OCI-LY1 (cell line): ENCODE measurements at regions not wholly inside any gene's neighbourhood (a gene's known extent, or its start where the extent isn't known, plus 50 kb on each side); places are given as distances from the start of the nearest gene placed in this dataset.

Source experiments
- H2AFZ ChIP-seq: fragments of 200-600 bp; sonication (generic), shearing (Covaris generic); 2 replicates; pipeline ENCODE4 v1.6.0; 2014; ENCODE audit warnings: antibody characterized with exemption, mild to moderate bottlenecking, low read length
- H3F3A ChIP-seq: fragments of 200-600 bp; sonication (generic), shearing (Covaris generic); 2 replicates; pipeline ENCODE4 v1.6.0; 2014; ENCODE audit warnings: mild to moderate bottlenecking, antibody characterized with exemption, low read length, moderate library complexity; ENCODE audit not compliant: insufficient read depth
- H3K27ac ChIP-seq: fragments of 200-600 bp; sonication (generic); 2 replicates; pipeline ENCODE4 v1.5.1; 2014; ENCODE audit warnings: low read length, mixed run types, mild to moderate bottlenecking, low read depth; ENCODE audit not compliant: poor library complexity, severe bottlenecking
- H3K27me3 ChIP-seq: fragments of 200-600 bp; sonication (generic); 2 replicates; pipeline ENCODE4 v1.6.0; 2014; ENCODE audit warnings: antibody characterized with exemption, mild to moderate bottlenecking, low read length, moderate library complexity; ENCODE audit not compliant: insufficient read depth
- H3K36me3 ChIP-seq: fragments of 200-600 bp; sonication (generic); 2 replicates; pipeline ENCODE4 v1.6.1; 2014; ENCODE audit warnings: mild to moderate bottlenecking, antibody characterized with exemption, low read length, moderate library complexity, mixed read lengths; ENCODE audit not compliant: insufficient read depth
- H3K4me1 ChIP-seq: fragments of 200-600 bp; sonication (generic); 2 replicates; pipeline ENCODE4 v1.5.1; 2014; ENCODE audit warnings: mild to moderate bottlenecking, low read length, moderate library complexity; ENCODE audit not compliant: insufficient read depth, severe bottlenecking
- H3K4me2 ChIP-seq: fragments of 200-600 bp; sonication (generic), shearing (Covaris generic); 2 replicates; pipeline ENCODE4 v1.6.1; 2014; ENCODE audit warnings: low read length
- H3K4me3 ChIP-seq: fragments of 200-600 bp; sonication (generic); 2 replicates; pipeline ENCODE4 v1.5.1; 2014; ENCODE audit warnings: low read length, low read depth, mild to moderate bottlenecking, mixed read lengths; ENCODE audit not compliant: poor library complexity, severe bottlenecking
- H3K79me2 ChIP-seq: fragments of 200-600 bp; shearing (Covaris generic); 2 replicates; pipeline ENCODE4 v1.6.1; 2016; ENCODE audit warnings: mixed run types, low read length, mixed read lengths; ENCODE audit not compliant: insufficient read depth
- H3K9ac ChIP-seq: fragments of 200-600 bp; sonication (generic), shearing (Covaris generic); 2 replicates; pipeline ENCODE4 v1.6.1; 2014; ENCODE audit warnings: mild to moderate bottlenecking, low read length, mixed read lengths
- H3K9me2 ChIP-seq: fragments of 200-600 bp; sonication (generic), shearing (Covaris generic); 2 replicates; pipeline ENCODE4 v1.6.1; 2014; ENCODE audit warnings: low read depth, mild to moderate bottlenecking, low read length, mixed read lengths
- H3K9me3 ChIP-seq: fragments of 200-600 bp; shearing (Covaris generic); 2 replicates; pipeline ENCODE4 v1.6.1; 2014; ENCODE audit warnings: low read length, mixed read lengths
- H4K20me1 ChIP-seq: fragments of 200-600 bp; sonication (generic), shearing (Covaris generic); 2 replicates; pipeline ENCODE4 v1.6.0; 2016; ENCODE audit warnings: mild to moderate bottlenecking, low read length; ENCODE audit not compliant: insufficient read depth
- EZH2 ChIP-seq: fragments of 200-600 bp; sonication (generic), shearing (Covaris generic); IDR thresholded peaks from 2 replicates; pipeline ENCODE4 v1.8.0; 2017; ENCODE audit warnings: borderline replicate concordance, mixed run types, mild to moderate bottlenecking, antibody characterized with exemption, low read length, moderate library complexity, mixed read lengths
- TF ChIP-seq, protein P1 (sequence below): fragments of 200-600 bp; sonication (generic), shearing (Covaris generic); IDR thresholded peaks from 2 replicates; pipeline ENCODE4 v1.5.1; 2017; ENCODE audit warnings: mild to moderate bottlenecking, antibody characterized with exemption, low read length, moderate library complexity, mixed read lengths

DNA sequence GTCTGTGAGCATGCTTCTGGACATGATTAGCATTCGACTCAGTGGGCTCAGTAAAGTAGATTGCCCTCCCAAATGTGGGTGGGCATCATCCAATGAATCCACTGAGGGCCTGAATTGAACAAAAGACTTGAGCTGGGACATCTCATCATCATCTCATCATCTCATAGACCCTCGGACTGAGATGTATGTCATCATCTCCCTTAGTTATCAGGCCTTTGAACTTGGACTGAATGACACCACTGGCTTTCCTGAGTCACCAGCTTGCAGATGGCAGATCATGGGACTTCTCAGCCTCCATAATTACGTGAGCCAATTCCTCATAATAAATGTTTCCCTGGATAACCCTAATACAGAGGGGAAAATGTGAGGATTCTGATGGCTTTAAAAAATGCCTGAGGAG is 128.3 kb upstream of the LSM8 start:
- TF ChIP-seq EZH2, result no peak
- TF ChIP-seq, protein P1, sequence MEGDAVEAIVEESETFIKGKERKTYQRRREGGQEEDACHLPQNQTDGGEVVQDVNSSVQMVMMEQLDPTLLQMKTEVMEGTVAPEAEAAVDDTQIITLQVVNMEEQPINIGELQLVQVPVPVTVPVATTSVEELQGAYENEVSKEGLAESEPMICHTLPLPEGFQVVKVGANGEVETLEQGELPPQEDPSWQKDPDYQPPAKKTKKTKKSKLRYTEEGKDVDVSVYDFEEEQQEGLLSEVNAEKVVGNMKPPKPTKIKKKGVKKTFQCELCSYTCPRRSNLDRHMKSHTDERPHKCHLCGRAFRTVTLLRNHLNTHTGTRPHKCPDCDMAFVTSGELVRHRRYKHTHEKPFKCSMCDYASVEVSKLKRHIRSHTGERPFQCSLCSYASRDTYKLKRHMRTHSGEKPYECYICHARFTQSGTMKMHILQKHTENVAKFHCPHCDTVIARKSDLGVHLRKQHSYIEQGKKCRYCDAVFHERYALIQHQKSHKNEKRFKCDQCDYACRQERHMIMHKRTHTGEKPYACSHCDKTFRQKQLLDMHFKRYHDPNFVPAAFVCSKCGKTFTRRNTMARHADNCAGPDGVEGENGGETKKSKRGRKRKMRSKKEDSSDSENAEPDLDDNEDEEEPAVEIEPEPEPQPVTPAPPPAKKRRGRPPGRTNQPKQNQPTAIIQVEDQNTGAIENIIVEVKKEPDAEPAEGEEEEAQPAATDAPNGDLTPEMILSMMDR, result no peak
- H3K9me3 ChIP-seq, result no peaks in the 10 kb centered on the region
- H3K9ac ChIP-seq, result no peak overlapping the region
- no peak overlapping the region for H3K27ac ChIP-seq
- H3K79me2 ChIP-seq, result no peaks in the 10 kb centered on the region
- no peak overlapping the region for H2AFZ ChIP-seq
- H3K4me2 ChIP-seq, result no peak overlapping the region
- no peaks in the 10 kb centered on the region for H3K9me2 ChIP-seq
- H3K36me3 ChIP-seq, result no peaks in the 10 kb centered on the region
- no peaks in the 10 kb centered on the region for H3K4me1 ChIP-seq
- no peaks in the 10 kb centered on the region for H3K27me3 ChIP-seq
- no peak overlapping the region for H3K4me3 ChIP-seq
- H4K20me1 ChIP-seq, result no peaks in the 10 kb centered on the region
- no peaks in the 10 kb centered on the region for H3F3A ChIP-seq

DNA sequence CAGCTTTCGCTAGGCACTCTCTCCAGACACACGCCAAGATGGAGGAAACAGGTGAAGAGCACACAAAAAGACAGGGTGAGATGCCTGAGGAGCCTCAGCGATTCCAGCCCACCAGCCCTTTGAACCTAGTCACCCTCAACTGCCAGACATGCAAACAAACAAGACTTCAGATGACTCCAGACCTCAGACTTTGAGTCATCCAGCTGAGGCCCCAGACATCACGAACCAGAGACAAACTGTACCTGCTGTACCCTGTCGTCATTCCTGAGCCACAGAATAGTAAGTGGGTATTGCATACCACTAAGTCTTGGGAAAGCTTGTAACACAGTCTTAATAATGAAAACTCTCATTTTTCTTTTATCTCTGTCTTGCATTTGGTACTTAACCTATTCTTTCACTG is 126.6 kb upstream of the LSM8 start:
- Histone ChIP-seq H3K36me3 (no peaks in the 10 kb centered on the region), H3K4me2 (no peak overlapping the region), H3K9ac (no peak overlapping the region), H4K20me1 (no peaks in the 10 kb centered on the region), H3K79me2 (no peaks in the 10 kb centered on the region), H3K27ac (no peak overlapping the region), H3K4me1 (no peaks in the 10 kb centered on the region), H2AFZ (no peak overlapping the region), H3K9me2 (no peaks in the 10 kb centered on the region), H3F3A (no peaks in the 10 kb centered on the region), H3K4me3 (no peak overlapping the region), H3K9me3 (no peaks in the 10 kb centered on the region), H3K27me3 (no peaks in the 10 kb centered on the region)
- no peak for TF ChIP-seq EZH2
- TF ChIP-seq, protein P1, result no peak

DNA sequence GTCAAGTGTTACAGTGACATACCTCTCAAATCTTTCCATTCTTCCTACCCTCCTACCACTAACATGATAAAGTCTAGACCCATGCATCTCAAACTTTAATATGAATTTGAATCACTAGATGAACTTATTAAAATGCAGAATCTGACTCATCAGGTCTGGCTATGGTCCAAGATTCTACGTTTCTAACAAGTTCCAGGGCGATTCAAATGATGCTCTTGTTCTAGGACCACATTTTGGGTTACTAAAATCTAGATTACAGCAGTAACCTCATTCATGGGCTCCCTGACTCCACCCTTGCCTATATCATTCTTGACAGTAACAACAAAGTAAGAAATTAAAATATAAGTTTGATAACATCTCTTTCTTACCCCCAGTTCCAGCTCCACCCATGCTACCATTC is 124.8 kb upstream of the LSM8 start:
- Histone ChIP-seq H3K4me2 (no peak overlapping the region), H3K4me3 (no peak overlapping the region), H2AFZ (no peak overlapping the region), H3K9me2 (no peaks in the 10 kb centered on the region), H3K79me2 (no peaks in the 10 kb centered on the region), H3K4me1 (no peaks in the 10 kb centered on the region), H3K27me3 (no peaks in the 10 kb centered on the region), H3F3A (no peaks in the 10 kb centered on the region), H3K9me3 (no peaks in the 10 kb centered on the region), H4K20me1 (no peaks in the 10 kb centered on the region), H3K36me3 (no peaks in the 10 kb centered on the region), H3K27ac (no peak overlapping the region), H3K9ac (no peak overlapping the region)
- TF ChIP-seq EZH2, result no peak
- TF ChIP-seq, protein P1, result no peak
